Neural cell (in vitro differentiated cells): ENCODE measurements at regions not wholly inside any gene's neighbourhood (a gene's known extent, or its start where the extent isn't known, plus 50 kb on each side); places are given as distances from the start of the nearest gene placed in this dataset.

Experiments used
- H2AFZ ChIP-seq: fragments of 200-600, 300-800 bp; sonication (generic), shearing (Covaris generic); 2 replicates; pipeline ENCODE4 v1.6.0; 2014; ENCODE audit warnings: low read depth, mild to moderate bottlenecking, antibody characterized with exemption, low read length, moderate library complexity
- H3F3A ChIP-seq: fragments of 200-600 bp; shearing (Covaris generic); 2 replicates; pipeline ENCODE4 v1.6.1; 2016; ENCODE audit warnings: mild to moderate bottlenecking, moderate library complexity, mixed read lengths, antibody characterized with exemption, low read length; ENCODE audit not compliant: insufficient read depth, poor library complexity, severe bottlenecking
- H3K27ac ChIP-seq: fragments of 200-600, 300-800 bp; sonication (generic), shearing (Covaris generic); 2 replicates; pipeline ENCODE4 v1.5.1; 2014; ENCODE audit warnings: mild to moderate bottlenecking, low read length, moderate library complexity
- H3K27me3 ChIP-seq: fragments of 300-800, 200-600 bp; sonication (generic), shearing (Covaris generic); 2 replicates; pipeline ENCODE4 v1.6.0; 2014; ENCODE audit warnings: mild to moderate bottlenecking, low read depth, low read length, moderate library complexity; ENCODE audit not compliant: insufficient read depth
- H3K36me3 ChIP-seq: fragments of 300-800, 200-600 bp; sonication (generic), shearing (Covaris generic); 2 replicates; pipeline ENCODE4 v1.5.1; 2014; ENCODE audit warnings: mild to moderate bottlenecking, antibody characterized with exemption, low read length, moderate library complexity; ENCODE audit not compliant: insufficient read depth
- H3K4me2 ChIP-seq: fragments of 300-800, 200-600 bp; sonication (generic), shearing (Covaris generic); 2 replicates; pipeline ENCODE4 v1.6.0; 2014; ENCODE audit warnings: mild to moderate bottlenecking, low read length
- H3K4me3 ChIP-seq: fragments of 300-800, 200-600 bp; sonication (generic), shearing (Covaris generic); 2 replicates; pipeline ENCODE4 v1.5.1; 2014; ENCODE audit warnings: mild to moderate bottlenecking, low read length, moderate library complexity
- H3K79me2 ChIP-seq: fragments of 200-600 bp; shearing (Covaris generic); replicated peaks from 2 replicates; pipeline ENCODE4 v1.6.0; 2014; ENCODE audit warnings: mild to moderate bottlenecking, low read length, moderate library complexity; ENCODE audit not compliant: insufficient read depth
- H3K9ac ChIP-seq: fragments of 300-800, 200-600 bp; sonication (generic), shearing (Covaris generic); 2 replicates; pipeline ENCODE4 v1.6.1; 2016; ENCODE audit warnings: mild to moderate bottlenecking, low read length, mixed read lengths
- H3K9me2 ChIP-seq: fragments of 200-600 bp; shearing (Covaris generic); 2 replicates; pipeline ENCODE4 v1.6.1; 2016; ENCODE audit warnings: mild to moderate bottlenecking, low read length, mixed read lengths; ENCODE audit not compliant: insufficient read depth
- H3K9me3 ChIP-seq: fragments of 200-600, 300-800 bp; sonication (generic), shearing (Covaris generic); 2 replicates; pipeline ENCODE4 v1.6.1; 2016; ENCODE audit warnings: mild to moderate bottlenecking, mixed run types, low read length, moderate library complexity, mixed read lengths
- H4K20me1 ChIP-seq: fragments of 200-600 bp; shearing (Covaris generic); 2 replicates; pipeline ENCODE4 v1.6.1; 2016; ENCODE audit warnings: mild to moderate bottlenecking, mixed run types; ENCODE audit not compliant: insufficient read depth
- EP300 ChIP-seq: fragments of 450-650 bp; conservative IDR thresholded peaks from 2 replicates; pipeline ENCODE4 v1.6.1; 2014; ENCODE audit warnings: antibody characterized with exemption, mild to moderate bottlenecking, moderate library complexity; ENCODE audit not compliant: poor library complexity, severe bottlenecking
- EZH2 ChIP-seq: fragments of 200-600, 300-800 bp; shearing (Covaris generic), sonication (generic); IDR thresholded peaks from 2 replicates; pipeline ENCODE4 v1.6.1; 2014; ENCODE audit warnings: antibody characterized with exemption, low read length, borderline replicate concordance, mild to moderate bottlenecking; ENCODE audit not compliant: insufficient read depth, poor library complexity, severe bottlenecking
- MXI1 ChIP-seq: fragments of 450-650 bp; conservative IDR thresholded peaks from 2 replicates; pipeline ENCODE4 v1.6.1; 2014; ENCODE audit warnings: antibody characterized with exemption, mild to moderate bottlenecking; ENCODE audit not compliant: poor library complexity, severe bottlenecking
- POLR2AphosphoS5 ChIP-seq: IDR thresholded peaks from 2 replicates; pipeline ENCODE4 v1.6.1; 2012
- RAD21 ChIP-seq: fragments of 450-650 bp; conservative IDR thresholded peaks from 2 replicates; pipeline ENCODE4 v1.6.1; 2014; ENCODE audit warnings: antibody characterized with exemption, mild to moderate bottlenecking, moderate library complexity
- SMC3 ChIP-seq: fragments of 450-650 bp; conservative IDR thresholded peaks from 2 replicates; pipeline ENCODE4 v1.6.1; 2014; ENCODE audit warnings: antibody characterized with exemption, mild to moderate bottlenecking, moderate library complexity; ENCODE audit not compliant: poor library complexity
- TAF1 ChIP-seq: IDR thresholded peaks from 2 replicates; pipeline ENCODE4 v1.6.1; 2012; ENCODE audit warnings: low read depth
- TF ChIP-seq, protein P1 (sequence below): fragments of 450-650 bp; IDR thresholded peaks from 2 replicates; pipeline ENCODE4 v1.5.1; 2014; ENCODE audit warnings: antibody characterized with exemption, mild to moderate bottlenecking, moderate library complexity; ENCODE audit not compliant: poor library complexity, severe bottlenecking
- TF ChIP-seq, protein P2 (sequence below): IDR thresholded peaks from 2 replicates; pipeline ENCODE4 v1.6.1; 2012; ENCODE audit warnings: borderline replicate concordance

DNA sequence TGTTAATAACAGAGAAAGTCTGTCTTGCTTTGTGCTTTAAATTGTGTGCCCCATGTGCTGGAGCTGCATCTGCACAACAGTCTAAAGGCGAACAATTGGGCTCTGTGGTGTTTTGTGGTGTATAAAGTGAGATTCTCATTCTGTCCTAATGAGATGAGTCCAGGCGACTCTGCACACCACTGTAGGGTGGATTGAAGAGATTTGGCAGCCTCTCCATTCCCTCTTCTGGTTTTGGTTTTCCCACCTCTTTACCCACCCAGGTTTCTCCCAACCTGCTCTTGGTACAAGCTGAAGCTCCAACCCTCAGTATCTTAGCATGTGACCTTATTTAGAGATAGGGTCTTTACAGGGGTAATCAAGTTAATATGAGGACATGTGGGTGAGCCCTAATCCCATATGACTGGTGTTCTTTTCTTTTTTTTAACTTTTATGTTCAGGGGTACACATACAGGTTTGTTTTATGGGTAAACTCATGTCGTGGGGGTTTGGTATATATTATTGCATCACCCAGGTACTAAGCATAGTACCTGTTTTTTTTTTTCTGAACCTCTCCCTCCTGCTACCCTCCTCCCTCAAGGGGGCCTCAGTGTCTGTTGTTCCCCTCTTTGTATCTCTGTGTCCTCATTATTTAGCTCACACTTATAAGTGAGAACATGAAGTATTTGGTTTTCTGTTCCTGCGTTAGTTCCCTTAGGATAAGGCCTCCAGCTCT is 217.6 kb upstream of the DTNBP1 start:
- H3K9me3 ChIP-seq = no peaks in the 10 kb centered on the region
- H3K9ac ChIP-seq = no peak overlapping the region
- no peak overlapping the region for H2AFZ ChIP-seq
- TF ChIP-seq SMC3 (no peak), POLR2AphosphoS5 (no peak), MXI1 (no peak), EP300 (no peak), RAD21 (no peak), TAF1 (no peak), EZH2 (no peak)
- TF ChIP-seq, protein P1, sequence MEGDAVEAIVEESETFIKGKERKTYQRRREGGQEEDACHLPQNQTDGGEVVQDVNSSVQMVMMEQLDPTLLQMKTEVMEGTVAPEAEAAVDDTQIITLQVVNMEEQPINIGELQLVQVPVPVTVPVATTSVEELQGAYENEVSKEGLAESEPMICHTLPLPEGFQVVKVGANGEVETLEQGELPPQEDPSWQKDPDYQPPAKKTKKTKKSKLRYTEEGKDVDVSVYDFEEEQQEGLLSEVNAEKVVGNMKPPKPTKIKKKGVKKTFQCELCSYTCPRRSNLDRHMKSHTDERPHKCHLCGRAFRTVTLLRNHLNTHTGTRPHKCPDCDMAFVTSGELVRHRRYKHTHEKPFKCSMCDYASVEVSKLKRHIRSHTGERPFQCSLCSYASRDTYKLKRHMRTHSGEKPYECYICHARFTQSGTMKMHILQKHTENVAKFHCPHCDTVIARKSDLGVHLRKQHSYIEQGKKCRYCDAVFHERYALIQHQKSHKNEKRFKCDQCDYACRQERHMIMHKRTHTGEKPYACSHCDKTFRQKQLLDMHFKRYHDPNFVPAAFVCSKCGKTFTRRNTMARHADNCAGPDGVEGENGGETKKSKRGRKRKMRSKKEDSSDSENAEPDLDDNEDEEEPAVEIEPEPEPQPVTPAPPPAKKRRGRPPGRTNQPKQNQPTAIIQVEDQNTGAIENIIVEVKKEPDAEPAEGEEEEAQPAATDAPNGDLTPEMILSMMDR = no peak
- TF ChIP-seq, protein P2, sequence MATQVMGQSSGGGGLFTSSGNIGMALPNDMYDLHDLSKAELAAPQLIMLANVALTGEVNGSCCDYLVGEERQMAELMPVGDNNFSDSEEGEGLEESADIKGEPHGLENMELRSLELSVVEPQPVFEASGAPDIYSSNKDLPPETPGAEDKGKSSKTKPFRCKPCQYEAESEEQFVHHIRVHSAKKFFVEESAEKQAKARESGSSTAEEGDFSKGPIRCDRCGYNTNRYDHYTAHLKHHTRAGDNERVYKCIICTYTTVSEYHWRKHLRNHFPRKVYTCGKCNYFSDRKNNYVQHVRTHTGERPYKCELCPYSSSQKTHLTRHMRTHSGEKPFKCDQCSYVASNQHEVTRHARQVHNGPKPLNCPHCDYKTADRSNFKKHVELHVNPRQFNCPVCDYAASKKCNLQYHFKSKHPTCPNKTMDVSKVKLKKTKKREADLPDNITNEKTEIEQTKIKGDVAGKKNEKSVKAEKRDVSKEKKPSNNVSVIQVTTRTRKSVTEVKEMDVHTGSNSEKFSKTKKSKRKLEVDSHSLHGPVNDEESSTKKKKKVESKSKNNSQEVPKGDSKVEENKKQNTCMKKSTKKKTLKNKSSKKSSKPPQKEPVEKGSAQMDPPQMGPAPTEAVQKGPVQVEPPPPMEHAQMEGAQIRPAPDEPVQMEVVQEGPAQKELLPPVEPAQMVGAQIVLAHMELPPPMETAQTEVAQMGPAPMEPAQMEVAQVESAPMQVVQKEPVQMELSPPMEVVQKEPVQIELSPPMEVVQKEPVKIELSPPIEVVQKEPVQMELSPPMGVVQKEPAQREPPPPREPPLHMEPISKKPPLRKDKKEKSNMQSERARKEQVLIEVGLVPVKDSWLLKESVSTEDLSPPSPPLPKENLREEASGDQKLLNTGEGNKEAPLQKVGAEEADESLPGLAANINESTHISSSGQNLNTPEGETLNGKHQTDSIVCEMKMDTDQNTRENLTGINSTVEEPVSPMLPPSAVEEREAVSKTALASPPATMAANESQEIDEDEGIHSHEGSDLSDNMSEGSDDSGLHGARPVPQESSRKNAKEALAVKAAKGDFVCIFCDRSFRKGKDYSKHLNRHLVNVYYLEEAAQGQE = no peak
- H3K4me2 ChIP-seq = no peak overlapping the region
- no peak overlapping the region for H3K4me3 ChIP-seq
- H4K20me1 ChIP-seq = no peaks in the 10 kb centered on the region
- no peak overlapping the region for H3K27ac ChIP-seq
- H3K9me2 ChIP-seq = no peaks in the 10 kb centered on the region
- H3K36me3 ChIP-seq = no peaks in the 10 kb centered on the region
- no peaks in the 10 kb centered on the region for H3F3A ChIP-seq
- H3K27me3 ChIP-seq = no peaks in the 10 kb centered on the region
- H3K79me2 ChIP-seq = no peaks in the 10 kb centered on the region

DNA sequence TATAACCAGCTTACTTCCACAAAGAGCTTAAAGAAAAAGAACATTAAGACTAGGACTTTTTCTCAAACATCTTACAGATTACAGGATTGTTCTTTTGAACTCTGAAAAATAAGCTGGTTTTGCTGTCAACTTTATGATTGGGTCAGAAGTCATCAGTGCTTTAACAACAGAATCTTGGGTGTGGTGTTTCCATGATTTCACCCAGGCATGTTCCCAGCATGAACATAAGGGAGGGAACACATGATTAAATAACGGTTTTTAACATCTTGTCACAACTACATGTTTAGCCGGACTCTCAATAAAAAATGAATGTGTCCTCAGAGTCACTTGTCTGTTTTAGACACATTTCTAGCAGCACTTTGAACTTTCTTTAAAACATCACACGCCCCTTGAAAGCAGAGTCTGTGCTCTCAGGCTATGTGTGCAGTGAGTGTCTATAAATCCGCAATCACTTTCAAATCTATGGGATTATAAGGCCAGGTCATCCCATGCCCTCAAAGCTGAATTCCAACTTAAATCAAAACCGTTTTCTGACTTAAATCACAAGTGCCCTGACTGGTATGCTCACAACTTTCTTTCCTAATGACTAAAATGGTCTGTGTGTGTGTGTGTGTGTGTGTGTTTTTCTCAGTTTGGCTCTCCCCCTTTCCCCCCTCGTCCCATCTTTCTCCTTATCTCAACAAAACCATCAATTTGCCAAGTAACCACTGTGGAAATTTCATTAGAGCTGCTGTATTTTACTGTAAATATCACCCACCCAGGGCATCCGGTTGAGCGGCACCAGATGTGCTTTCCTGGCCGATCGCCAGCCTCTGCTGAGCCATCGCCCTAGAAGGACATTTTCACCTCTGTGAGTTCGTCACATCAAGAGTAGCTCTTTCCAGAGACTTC is 216.8 kb upstream of the DTNBP1 start:
- no peaks in the 10 kb centered on the region for H3K27me3 ChIP-seq
- H3F3A ChIP-seq = no peaks in the 10 kb centered on the region
- H3K9me3 ChIP-seq = no peaks in the 10 kb centered on the region
- no peak for TF ChIP-seq TAF1
- TF ChIP-seq EZH2 = no peak
- TF ChIP-seq, protein P1 = no peak
- TF ChIP-seq RAD21 = no peak
- no peak for TF ChIP-seq EP300
- TF ChIP-seq SMC3 = no peak
- TF ChIP-seq, protein P2 = no peak
- TF ChIP-seq POLR2AphosphoS5 = no peak
- TF ChIP-seq MXI1 = no peak
- H3K9ac ChIP-seq = no peak overlapping the region
- H3K36me3 ChIP-seq = no peaks in the 10 kb centered on the region
- H4K20me1 ChIP-seq = no peaks in the 10 kb centered on the region
- no peaks in the 10 kb centered on the region for H3K79me2 ChIP-seq
- H3K4me2 ChIP-seq = no peak overlapping the region
- no peak overlapping the region for H3K4me3 ChIP-seq
- H2AFZ ChIP-seq = no peak overlapping the region
- H3K9me2 ChIP-seq = no peaks in the 10 kb centered on the region
- no peak overlapping the region for H3K27ac ChIP-seq
